CD1c-positive myeloid dendritic cell (primary cell): ENCODE measurements at regions not wholly inside any gene's neighbourhood (a gene's known extent, or its start where the extent isn't known, plus 50 kb on each side); places are given as distances from the start of the nearest gene placed in this dataset.
"Not testable (repeated sequence)": the region's sequence is repeated elsewhere in the genome, so short reads cannot be mapped to it uniquely, and the experiment has no call there.

Source experiments
- DNase-seq: peaks from one replicate; pipeline ENCODE4 v3.0.0-alpha.2; 2016; ENCODE audit errors: extremely low spot score

DNA sequence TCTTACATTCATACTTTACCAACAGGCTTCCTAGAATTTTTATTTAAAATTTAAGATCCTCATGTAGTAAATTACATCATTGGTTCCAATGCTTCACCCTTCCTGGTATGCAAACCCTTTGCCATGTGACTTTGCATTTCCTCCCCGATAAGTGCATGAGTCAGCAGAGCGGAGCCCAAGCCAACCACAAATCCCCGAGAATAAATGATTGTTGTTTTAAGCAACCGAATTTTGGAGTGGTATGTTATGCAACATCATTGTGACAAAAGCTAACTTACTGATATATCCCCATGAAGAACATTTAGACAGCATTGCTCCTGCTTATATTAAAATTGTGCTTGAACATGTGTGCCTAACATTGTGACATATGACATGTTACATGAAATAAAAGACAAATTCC, 199.4 kb upstream of the DDX53 start:
- no peak for DNase-seq

DNA sequence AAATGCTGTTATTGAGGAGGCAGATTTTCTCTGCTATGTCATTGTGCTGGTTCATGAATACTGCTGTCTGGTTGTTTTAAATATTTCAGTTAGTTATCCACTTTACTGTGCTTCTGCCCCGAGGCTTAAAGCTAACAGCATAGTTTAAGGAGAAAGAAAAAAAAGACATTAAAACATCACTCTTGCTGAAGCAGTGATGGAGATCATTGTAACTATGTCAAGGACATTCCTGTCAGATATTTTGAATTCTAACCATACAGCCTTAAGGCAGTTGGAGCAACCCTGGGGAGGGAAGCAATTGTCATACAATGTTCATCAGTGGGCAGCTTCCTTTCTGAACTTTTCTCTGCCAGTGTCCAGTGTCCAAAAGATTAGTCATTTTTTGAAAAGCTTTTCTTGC, 199.0 kb upstream of the DDX53 start:
- no peak for DNase-seq

DNA sequence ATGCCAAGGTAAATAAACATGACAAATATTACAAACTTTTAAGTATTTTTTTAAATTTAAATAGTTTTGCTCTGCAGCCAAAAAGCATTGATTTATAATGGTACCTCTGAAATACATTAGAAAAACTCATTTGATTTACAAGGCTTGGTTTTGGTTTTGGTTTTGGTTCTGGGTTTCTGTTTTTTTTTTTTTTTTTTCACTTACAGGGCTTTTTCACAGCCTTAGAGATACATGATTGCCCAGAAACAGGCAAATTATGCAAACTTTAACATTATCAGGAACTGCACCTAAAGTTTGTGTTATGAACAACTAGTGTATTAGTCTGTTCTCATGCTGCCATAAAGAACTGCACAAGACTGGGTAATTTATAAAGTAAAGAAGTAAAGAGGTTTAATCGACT, 196.4 kb upstream of the DDX53 start:
- no peak for DNase-seq

DNA sequence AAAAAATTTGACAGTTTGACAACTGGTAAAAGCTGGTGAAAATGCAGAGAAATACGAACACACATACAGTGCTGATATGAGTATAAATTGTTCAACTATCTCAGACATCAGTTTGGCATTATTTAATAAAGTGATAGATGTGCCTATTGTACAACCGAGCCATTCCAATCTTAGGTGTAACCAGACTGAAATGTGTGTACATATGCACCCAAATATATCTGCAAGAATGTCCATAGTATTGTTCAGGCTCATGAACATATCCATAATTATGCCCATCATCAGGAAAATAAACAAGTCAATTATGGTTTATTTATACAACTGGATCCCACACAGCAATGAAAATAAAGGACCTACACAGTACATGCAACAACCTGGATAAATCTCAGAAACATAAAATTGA, 188.9 kb upstream of the DDX53 start:
- no peak for DNase-seq

DNA sequence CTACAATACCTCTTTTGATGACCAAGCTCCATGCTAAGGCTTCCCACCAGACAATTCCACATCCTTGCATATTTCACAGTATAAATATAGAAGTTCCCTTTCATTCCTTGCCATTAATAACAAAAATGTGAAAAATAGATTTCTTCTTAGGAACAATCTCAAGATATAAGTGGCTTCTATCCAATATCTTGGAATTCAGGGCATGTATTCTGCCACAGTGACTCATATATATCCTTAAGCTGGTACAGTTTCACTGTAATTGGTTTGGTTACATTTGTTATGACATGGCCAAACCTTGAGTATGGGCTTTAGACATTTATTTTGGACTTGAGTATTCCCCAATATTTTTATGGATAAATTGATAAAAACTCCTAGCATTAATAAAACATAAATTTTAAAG, 181.7 kb upstream of the DDX53 start:
- no peak for DNase-seq

DNA sequence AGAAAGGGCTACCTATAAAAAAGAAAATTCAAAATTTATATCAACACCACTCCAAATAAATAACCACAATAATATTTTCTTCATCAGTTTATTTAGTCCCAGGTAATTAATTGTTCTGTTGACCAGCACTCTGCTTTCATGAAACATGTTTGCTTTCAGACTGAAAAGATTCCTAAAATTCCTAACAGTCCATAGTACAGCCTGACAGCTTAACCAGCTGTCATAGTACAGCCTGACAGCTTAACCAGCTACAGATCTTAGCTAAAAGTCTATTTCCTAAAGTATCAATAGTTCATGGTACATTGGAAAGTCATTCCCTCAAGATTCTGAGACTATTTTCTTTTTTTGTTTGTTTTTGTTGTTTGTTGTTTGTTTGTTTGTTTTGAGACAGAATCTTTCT, 144.1 kb upstream of the DDX53 start:
- no peak for DNase-seq

DNA sequence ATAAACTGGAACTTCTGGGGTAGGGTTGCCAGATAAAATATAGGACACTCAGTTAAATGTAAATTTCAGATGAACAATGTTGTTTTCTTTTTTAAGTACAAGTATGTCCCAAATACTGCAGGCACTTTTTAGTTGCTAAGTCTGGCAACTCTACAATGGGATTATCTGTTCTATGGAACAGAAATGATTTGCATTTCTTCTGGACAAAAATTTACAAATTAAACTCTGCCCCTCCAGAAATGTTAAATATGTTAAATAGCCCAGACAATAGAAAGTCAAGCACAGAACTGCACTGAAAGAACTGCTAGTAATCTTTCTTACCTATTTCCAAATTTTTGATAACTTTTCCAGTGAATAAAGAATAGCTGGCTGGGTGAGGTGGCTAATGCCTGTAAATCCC, 140.1 kb upstream of the DDX53 start:
- no peak for DNase-seq

DNA sequence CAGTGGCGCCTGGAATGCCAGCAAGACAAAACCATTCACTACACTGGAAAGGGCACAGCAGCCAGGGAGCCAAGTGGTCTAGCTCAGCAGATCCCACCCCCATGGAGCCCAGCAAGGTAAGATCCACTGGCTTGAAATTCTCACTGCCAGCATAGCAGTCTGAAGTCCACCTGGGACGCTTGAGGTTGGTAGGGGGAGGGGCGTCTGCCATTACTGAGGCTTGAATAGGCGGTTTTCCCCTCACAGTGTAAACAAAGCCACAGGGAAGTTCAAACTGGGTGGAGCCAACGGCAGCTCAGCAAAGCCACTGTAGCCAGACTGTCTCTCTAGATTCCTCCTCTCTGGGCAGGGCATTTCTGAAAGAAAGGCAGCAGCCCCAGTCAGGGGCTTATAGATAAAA, 133.0 kb upstream of the DDX53 start:
- not testable (repeated sequence) for DNase-seq

DNA sequence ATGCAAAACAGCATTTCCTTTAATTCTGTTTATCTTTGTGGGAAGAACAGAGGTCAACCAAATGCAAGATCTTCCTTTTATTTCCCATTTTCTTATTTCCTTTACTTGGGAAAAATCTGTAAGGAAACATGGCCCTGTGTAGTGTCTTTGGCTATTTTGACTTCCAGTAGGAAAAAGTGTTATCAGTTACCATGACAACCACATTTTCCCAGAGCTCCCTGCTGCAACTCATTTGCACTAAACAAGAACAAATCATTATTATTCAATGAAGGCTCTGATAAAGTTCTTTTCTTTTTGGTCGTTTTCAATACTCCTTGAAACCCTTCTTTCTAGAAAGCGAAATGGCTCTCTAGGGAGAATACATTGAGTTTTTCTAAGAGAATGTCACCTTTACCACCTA, 117.2 kb upstream of the DDX53 start:
- no peak for DNase-seq

DNA sequence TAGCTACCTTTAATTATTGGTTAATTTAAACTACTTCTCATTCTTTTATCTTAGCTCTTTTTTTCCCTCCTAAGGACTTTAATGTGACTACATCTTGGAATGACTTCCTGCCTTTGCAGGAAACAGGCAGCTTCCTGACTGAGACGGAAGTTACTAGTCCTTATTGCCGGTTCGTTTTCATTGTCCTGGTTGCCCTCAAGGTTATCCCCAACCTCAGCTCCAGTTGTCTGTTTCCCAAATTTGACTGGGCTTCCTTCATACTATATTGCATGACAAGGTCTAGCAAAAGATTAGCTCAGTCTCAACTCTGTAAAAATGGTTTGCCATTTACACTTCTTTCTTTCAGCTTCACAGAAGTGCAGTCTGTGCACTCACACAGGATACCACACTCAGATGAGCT, 109.9 kb upstream of the DDX53 start:
- DNase-seq, result no peak

DNA sequence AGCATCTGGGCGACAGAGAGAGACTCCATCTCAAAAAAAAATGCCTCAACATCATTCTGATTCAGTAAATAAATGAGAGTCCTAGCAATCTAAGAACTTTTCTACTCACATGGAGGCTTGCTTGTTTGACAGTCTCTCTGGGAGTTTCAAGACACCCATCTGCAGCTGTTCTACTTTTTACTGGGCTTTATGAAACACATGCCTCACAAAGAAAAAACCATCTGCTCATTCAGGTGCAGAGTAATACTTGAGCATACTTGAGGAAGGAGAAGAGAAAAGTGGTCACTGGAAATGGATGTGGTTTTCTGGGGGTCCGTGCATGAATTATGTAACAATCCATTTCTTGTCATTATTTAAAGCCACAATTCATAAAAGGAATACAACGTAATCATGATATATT, 87.1 kb upstream of the DDX53 start:
- DNase-seq, result no peak

DNA sequence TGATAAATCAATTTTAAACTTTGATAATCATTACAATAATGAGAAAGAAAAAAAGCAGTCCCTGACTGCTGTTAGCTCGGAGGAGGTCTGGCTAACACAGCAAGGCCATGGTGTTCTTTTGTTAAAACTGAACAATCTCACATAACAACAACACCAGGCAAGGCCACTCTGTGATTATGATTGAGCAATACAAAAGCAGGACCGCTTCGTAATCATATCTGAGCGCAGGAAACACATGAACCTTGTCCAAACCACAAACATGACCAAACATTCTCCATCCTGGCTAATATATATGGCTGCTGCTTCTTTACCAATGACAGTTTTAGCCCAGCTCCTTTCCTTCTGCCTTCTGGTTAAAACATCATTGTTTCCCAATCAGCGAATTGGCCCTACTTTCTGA, 76.8 kb upstream of the DDX53 start:
- no peak for DNase-seq

DNA sequence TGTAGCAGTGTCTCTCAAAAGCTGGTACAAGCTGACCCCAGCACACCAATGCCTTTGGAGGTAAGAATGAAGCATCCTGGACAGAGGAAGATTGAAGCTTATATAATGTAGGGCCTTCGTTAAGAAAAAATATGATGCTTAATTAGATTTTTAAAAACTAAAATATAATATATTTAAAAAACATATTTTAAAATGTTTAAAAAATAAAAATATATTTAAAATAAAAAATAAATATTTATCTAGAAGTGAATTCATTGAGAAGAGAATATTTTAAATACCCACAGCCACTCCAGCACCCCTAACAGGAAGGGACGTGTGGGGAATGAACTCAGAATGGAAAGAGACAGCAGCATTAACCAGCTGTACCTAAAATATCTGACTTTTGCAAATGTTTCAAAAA, 65.1 kb upstream of the DDX53 start:
- DNase-seq, result no peak

DNA sequence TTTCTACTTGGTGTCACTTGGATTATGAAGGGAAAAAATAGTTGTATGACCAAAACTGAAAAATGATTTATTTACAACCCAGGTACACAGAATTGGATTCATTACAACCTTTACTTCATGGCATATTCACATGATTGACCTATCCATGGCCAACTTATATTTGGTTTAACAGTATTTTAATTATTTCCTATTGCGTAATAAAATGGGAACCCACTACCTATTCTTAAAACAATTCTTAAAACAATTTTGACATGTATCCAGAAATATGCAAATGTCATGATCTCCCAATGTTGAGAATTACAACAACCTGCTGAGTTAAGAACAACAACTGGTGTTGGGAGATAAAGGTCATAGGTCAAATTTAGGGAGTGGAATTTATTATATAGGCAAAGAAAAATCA, 54.8 kb upstream of the DDX53 start:
- DNase-seq, result no peak
